ENCODE measurements at regions not wholly inside any gene's neighbourhood (a gene's known extent, or its start where the extent isn't known, plus 50 kb on each side); places are given as distances from the start of the nearest gene placed in this dataset.

DNA sequence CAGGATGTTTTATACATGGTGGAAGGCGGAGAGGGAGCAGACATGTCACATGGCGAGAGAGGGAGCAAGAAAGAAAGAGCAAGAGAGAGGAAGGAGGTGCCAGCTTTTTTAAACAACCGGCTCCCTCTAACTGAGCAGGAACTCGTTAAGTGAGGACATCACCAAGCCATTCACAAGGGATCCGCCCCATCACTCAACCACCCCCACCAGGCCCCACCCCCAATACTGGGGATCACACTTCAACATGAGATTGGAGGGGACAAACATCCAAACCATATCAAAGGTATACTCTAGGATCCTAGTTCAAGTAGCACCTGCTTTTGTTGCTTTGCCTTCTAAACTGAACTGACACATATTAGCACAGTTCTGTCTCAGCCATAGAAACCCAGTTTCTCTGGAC, 141.9 kb upstream of the KLF14 start:
- H3K27me3 ChIP-seq, result no peaks in the 10 kb centered on the region
- intact Hi-C loops (cut with DNase I; ENCODE audit: low total_unique reads), result no loop called here
- H3K4me3 ChIP-seq, result no peak overlapping the region
- no peak overlapping the region for H3K27ac ChIP-seq
- no peaks in the 10 kb centered on the region for H3K9me3 ChIP-seq
- WGBS, 2 donors, result 84 to 87% methylated on average over 5 of the region's 5 CpGs
- no peaks in the 10 kb centered on the region for H3K36me3 ChIP-seq (ENCODE audit: low read depth, missing control alignments)
- no peak for DNase-seq
- TF ChIP-seq, protein P1, sequence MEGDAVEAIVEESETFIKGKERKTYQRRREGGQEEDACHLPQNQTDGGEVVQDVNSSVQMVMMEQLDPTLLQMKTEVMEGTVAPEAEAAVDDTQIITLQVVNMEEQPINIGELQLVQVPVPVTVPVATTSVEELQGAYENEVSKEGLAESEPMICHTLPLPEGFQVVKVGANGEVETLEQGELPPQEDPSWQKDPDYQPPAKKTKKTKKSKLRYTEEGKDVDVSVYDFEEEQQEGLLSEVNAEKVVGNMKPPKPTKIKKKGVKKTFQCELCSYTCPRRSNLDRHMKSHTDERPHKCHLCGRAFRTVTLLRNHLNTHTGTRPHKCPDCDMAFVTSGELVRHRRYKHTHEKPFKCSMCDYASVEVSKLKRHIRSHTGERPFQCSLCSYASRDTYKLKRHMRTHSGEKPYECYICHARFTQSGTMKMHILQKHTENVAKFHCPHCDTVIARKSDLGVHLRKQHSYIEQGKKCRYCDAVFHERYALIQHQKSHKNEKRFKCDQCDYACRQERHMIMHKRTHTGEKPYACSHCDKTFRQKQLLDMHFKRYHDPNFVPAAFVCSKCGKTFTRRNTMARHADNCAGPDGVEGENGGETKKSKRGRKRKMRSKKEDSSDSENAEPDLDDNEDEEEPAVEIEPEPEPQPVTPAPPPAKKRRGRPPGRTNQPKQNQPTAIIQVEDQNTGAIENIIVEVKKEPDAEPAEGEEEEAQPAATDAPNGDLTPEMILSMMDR (IDR thresholded peaks at IDR 0.05), result no peak
- no peak for TF ChIP-seq POLR2A (IDR thresholded peaks at IDR 0.05)
- H3K4me1 ChIP-seq, result peaks cover 23% of the 10 kb centered on the region

GRCh38 chr7:130877236-130877990, 143.4 kb upstream of the KLF14 start:
- H3K27me3 ChIP-seq, result no peaks in the 10 kb centered on the region
- no peak for DNase-seq
- no peaks in the 10 kb centered on the region for H3K36me3 ChIP-seq (ENCODE audit: low read depth, missing control alignments)

GRCh38 chr7:130877991-130878305, 143.9 kb upstream of the KLF14 start:
- TF ChIP-seq, protein P1 (IDR thresholded peaks at IDR 0.05), result no peak
- no peak for TF ChIP-seq POLR2A (IDR thresholded peaks at IDR 0.05)
- no peaks in the 10 kb centered on the region for H3K27me3 ChIP-seq
- H3K4me3 ChIP-seq, result no peak overlapping the region
- no peaks in the 10 kb centered on the region for H3K36me3 ChIP-seq (ENCODE audit: low read depth, missing control alignments)
- 93 to 95% methylated on average over 4 of the region's 4 CpGs for WGBS, 2 donors
- intact Hi-C loops (cut with DNase I; ENCODE audit: low total_unique reads), result no loop called here
- H3K27ac ChIP-seq, result no peak overlapping the region
- DNase-seq, result no peak
- H3K4me1 ChIP-seq, result peaks cover 31% of the 10 kb centered on the region
- no peaks in the 10 kb centered on the region for H3K9me3 ChIP-seq

More at GRCh38 chr7:130877236-130877990, 143.4 kb upstream of the KLF14 start:
- Histone ChIP-seq H3K27ac (no peak overlapping the region), H3K4me1 (peaks cover 31% of the 10 kb centered on the region), H3K9me3 (no peaks in the 10 kb centered on the region), H3K4me3 (no peak overlapping the region)
- intact Hi-C loops (cut with DNase I; ENCODE audit: low total_unique reads), result no loop called here
- no peak for TF ChIP-seq POLR2A (IDR thresholded peaks at IDR 0.05)
- TF ChIP-seq, protein P1 (IDR thresholded peaks at IDR 0.05), result no peak
- 91 to 94% methylated on average over 10 of the region's 10 CpGs for WGBS, 2 donors

DNA sequence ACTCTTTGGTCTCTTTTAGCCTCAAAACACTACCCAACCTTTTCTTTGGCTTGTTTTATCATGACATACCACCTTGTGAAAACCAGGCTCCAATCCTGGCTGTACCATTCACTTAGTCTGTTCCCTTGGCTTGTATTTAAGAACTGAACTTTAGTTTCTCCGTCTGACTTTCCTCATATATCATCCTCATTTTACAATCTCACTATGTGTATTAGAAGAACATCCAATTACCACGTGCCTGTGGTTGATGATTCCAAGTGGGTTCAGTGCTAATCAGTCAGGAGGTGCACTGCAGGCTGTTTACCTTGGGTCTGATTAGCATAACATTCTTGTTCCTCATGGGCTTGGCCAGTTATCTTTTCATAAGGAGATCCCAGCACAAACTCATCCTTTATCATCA, 144.8 kb upstream of the KLF14 start:
- Histone ChIP-seq H3K4me1 (peaks cover 31% of the 10 kb centered on the region), H3K27ac (peak overlapping the region in 1 of 2 donors; percentile 5), H3K36me3 (ENCODE audit: low read depth, missing control alignments) (no peaks in the 10 kb centered on the region), H3K9me3 (no peaks in the 10 kb centered on the region), H3K4me3 (no peak overlapping the region), H3K27me3 (no peaks in the 10 kb centered on the region)
- 66 to 68% methylated on average over 2 of the region's 2 CpGs for WGBS, 2 donors
- intact Hi-C loops (cut with DNase I; ENCODE audit: low total_unique reads), result no loop called here
- DNase-seq, result no peak
- TF ChIP-seq POLR2A (IDR thresholded peaks at IDR 0.05), result no peak
- TF ChIP-seq, protein P1 (IDR thresholded peaks at IDR 0.05), result no peak

DNA sequence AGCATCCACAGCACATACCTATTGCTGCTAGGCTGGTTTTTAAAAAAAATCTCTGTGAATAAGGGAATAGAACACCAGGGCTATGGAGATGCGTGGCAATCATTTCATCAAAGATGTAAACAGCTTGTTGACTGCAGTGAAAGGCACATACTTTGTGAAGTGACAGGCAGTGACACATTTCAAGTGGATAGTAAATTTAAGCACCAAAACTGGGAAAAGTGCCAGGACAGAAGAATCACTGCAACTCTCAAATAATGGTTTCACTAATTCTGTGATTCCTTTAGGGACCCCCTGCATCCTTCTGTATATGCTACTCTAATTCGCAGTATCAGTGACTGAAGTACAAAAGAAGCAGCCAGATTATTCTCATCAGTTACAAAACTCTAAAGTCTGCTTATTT, 145.2 kb upstream of the KLF14 start:
- peaks cover 31% of the 10 kb centered on the region for H3K4me1 ChIP-seq
- WGBS, 2 donors, result 81 to 87% methylated on average over 2 of the region's 2 CpGs
- no peaks in the 10 kb centered on the region for H3K36me3 ChIP-seq (ENCODE audit: low read depth, missing control alignments)

More for the DNA sequence above, 145.2 kb upstream of the KLF14 start:
- intact Hi-C loops (cut with DNase I; ENCODE audit: low total_unique reads), result no loop called here
- Histone ChIP-seq H3K27me3 (no peaks in the 10 kb centered on the region), H3K9me3 (no peaks in the 10 kb centered on the region), H3K27ac (peak overlapping the region in 1 of 2 donors; percentile 73), H3K4me3 (no peak overlapping the region)
- no peak for DNase-seq
- TF ChIP-seq POLR2A (IDR thresholded peaks at IDR 0.05), result no peak
- TF ChIP-seq, protein P1 (IDR thresholded peaks at IDR 0.05), result no peak

All from testis (tissue), 2 donors.